Neural crest cell (in vitro differentiated cells): ENCODE measurements at regions not wholly inside any gene's neighbourhood (a gene's known extent, or its start where the extent isn't known, plus 50 kb on each side); places are given as distances from the start of the nearest gene placed in this dataset.

Experiments used
- DNase-seq: peaks from one replicate; pipeline ENCODE4 v3.0.0; 2021; ENCODE audit warnings: low read depth, mixed read lengths, low spot score
- H3K27ac Mint-ChIP-seq: one replicate; pipeline ENCODE4 v1.8.0; 2021; ENCODE audit warnings: mild to moderate bottlenecking, mixed read lengths; ENCODE audit not compliant: unreplicated experiment
- H3K27me3 Mint-ChIP-seq: 2 replicates; pipeline ENCODE4 v1.8.0; 2021; ENCODE audit warnings: low read depth, mild to moderate bottlenecking, mixed read lengths
- H3K36me3 Mint-ChIP-seq: 2 replicates; pipeline ENCODE4 v1.8.0; 2021; ENCODE audit warnings: low read depth, mild to moderate bottlenecking, mixed read lengths
- H3K4me1 Mint-ChIP-seq: 2 replicates; pipeline ENCODE4 v1.8.0; 2021; ENCODE audit warnings: mixed read lengths
- H3K4me3 Mint-ChIP-seq: one replicate; pipeline ENCODE4 v1.8.0; 2021; ENCODE audit warnings: mild to moderate bottlenecking, mixed read lengths
- H3K9me3 Mint-ChIP-seq: 2 replicates; pipeline ENCODE4 v1.8.0; 2021; ENCODE audit warnings: mixed read lengths
- CTCF ChIP-seq: fragments of 200-600 bp; sonication (generic); conservative IDR thresholded peaks from 2 replicates; pipeline ENCODE4 v1.5.0; 2021; ENCODE audit warnings: antibody characterized with exemption, mild to moderate bottlenecking

GRCh38 chr12:84601483-84601882 is 311.1 kb downstream of the SLC6A15 start:
- H3K27me3 Mint-ChIP-seq, result no peaks in the 10 kb centered on the region
- no peak for DNase-seq
- H3K36me3 Mint-ChIP-seq, result no peaks in the 10 kb centered on the region
- TF ChIP-seq CTCF, result no peak
- no peaks in the 10 kb centered on the region for H3K9me3 Mint-ChIP-seq
- H3K4me3 Mint-ChIP-seq, result no peak overlapping the region
- no peak overlapping the region for H3K27ac Mint-ChIP-seq
- no peaks in the 10 kb centered on the region for H3K4me1 Mint-ChIP-seq

GRCh38 chr12:84599539-84599938 is 313.1 kb downstream of the SLC6A15 start:
- Mint-ChIP-seq H3K9me3 (no peaks in the 10 kb centered on the region), H3K36me3 (no peaks in the 10 kb centered on the region), H3K4me3 (no peak overlapping the region), H3K27me3 (no peaks in the 10 kb centered on the region), H3K4me1 (no peaks in the 10 kb centered on the region), H3K27ac (no peak overlapping the region)
- no peak for TF ChIP-seq CTCF
- no peak for DNase-seq

DNA sequence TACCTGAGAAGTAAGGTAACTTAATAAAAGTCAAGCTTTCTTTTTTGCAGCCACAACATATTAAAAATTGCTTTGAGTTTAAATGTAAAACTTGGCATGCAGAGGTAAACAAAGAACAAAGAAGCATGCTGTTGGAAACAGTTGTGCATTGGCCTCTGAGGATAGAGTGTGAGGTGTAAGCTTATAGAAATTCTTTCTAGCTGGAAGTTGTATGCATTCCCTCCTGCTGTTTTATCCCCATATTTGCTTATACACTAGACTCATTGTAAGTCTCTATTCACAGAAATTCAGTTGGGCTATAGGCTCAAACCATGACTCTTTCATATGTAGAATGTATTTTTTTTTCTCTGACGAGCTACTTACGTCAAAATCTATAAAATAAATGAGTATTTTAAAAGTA is 316.3 kb downstream of the SLC6A15 start:
- H3K27ac Mint-ChIP-seq, result no peak overlapping the region
- no peak overlapping the region for H3K4me3 Mint-ChIP-seq
- no peak for TF ChIP-seq CTCF
- H3K27me3 Mint-ChIP-seq, result no peaks in the 10 kb centered on the region
- H3K36me3 Mint-ChIP-seq, result no peaks in the 10 kb centered on the region
- no peak for DNase-seq
- peaks cover 3% of the 10 kb centered on the region for H3K9me3 Mint-ChIP-seq
- no peaks in the 10 kb centered on the region for H3K4me1 Mint-ChIP-seq

GRCh38 chr12:84594157-84594556 is 318.4 kb downstream of the SLC6A15 start:
- Mint-ChIP-seq H3K4me3 (no peak overlapping the region), H3K36me3 (no peaks in the 10 kb centered on the region), H3K27me3 (no peaks in the 10 kb centered on the region), H3K4me1 (no peaks in the 10 kb centered on the region), H3K27ac (no peak overlapping the region), H3K9me3 (peaks cover 3% of the 10 kb centered on the region)
- no peak for TF ChIP-seq CTCF
- DNase-seq, result no peak

DNA sequence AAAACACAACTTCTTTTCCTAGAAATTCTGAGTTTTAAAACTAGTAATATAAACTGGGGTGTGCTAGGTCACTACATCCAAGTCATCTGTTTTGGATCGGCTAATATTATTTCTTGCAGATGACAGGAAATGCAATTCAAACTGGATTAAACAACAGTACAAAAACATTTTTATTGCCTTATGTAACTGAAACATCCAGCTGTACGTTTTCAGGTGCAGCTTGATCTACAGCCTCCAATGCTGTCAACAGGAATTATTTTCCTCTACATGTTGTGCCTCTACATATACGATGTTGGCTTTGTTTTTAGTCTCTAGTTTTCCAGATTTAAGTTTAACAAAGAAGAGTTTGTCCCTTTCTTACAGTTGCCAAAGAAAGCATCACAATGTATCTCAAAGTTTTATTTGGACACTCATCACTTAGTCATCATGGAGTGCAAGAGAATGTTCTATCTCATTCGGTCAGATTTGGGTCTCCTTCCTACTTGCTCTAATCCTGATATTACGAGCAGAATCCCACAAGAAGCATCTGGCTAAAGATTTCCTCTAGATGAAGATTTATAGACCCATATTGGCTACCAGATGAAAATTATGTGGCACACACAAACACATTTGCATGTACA is 326.7 kb downstream of the SLC6A15 start:
- H3K36me3 Mint-ChIP-seq, result no peaks in the 10 kb centered on the region
- H3K9me3 Mint-ChIP-seq, result no peaks in the 10 kb centered on the region
- TF ChIP-seq CTCF, result no peak
- no peak overlapping the region for H3K4me3 Mint-ChIP-seq
- H3K27ac Mint-ChIP-seq, result no peak overlapping the region
- H3K27me3 Mint-ChIP-seq, result no peaks in the 10 kb centered on the region
- DNase-seq, result no peak
- no peaks in the 10 kb centered on the region for H3K4me1 Mint-ChIP-seq
